ENCODE measurements at regions not wholly inside any gene's neighbourhood (a gene's known extent, or its start where the extent isn't known, plus 50 kb on each side); places are given as distances from the start of the nearest gene placed in this dataset.

GRCh38 chr7:156145996-156146395 is 333.7 kb upstream of the SHH start:
- no peak overlapping the region for H3K27ac Mint-ChIP-seq
- H3K4me1 Mint-ChIP-seq, result no peaks in the 10 kb centered on the region
- no peak overlapping the region for H3K4me3 Mint-ChIP-seq
- no peaks in the 10 kb centered on the region for H3K9me3 Mint-ChIP-seq
- H3K36me3 Mint-ChIP-seq (ENCODE audit: low read depth), result no peaks in the 10 kb centered on the region
- peaks cover 14% of the 10 kb centered on the region for H3K27me3 Mint-ChIP-seq
- ATAC-seq (replicated peaks), result no peak

DNA sequence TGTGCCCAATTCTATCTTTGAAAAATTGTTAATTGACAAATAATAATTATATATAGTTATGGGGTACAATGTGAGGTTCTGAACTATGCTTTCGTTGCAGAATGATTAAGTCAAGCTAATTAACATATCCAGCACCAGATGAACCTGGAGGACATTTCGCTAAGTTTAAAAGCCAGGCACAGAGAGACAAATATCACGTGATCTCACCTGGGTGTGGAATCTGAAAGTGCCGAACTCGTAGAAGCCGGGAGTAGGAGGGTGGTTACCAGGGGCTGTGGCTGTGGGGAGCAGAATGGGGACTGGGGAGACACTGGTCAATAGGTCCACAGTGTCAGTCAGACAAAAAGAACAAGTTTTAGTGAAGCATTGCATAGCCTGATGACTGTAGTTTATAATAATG is 332.9 kb upstream of the SHH start:
- ATAC-seq (replicated peaks), result no peak
- Mint-ChIP-seq H3K4me3 (no peak overlapping the region), H3K27ac (no peak overlapping the region), H3K9me3 (no peaks in the 10 kb centered on the region), H3K36me3 (ENCODE audit: low read depth) (no peaks in the 10 kb centered on the region), H3K27me3 (peaks cover 17% of the 10 kb centered on the region), H3K4me1 (no peaks in the 10 kb centered on the region)

DNA sequence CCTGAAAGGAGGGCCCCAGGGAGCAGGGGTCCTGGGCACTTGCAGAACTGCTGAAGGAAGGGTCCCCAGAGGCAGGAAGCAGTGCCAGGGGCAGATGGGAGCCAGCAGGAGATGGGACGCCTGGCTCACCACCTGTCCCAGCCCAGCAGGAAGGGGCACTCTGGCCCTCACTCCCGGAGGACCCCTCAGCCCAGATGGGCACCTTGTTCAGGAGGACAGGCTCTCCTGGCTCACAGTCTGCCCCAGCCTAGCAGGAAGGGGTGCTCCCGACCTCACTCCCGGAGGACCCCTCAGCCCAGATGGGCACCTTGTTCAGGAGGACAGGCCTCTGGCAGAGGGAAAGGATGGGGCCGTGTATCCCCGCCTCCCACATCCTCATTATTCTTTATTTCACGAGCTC is 331.4 kb upstream of the SHH start:
- no peaks in the 10 kb centered on the region for H3K4me1 Mint-ChIP-seq

DNA sequence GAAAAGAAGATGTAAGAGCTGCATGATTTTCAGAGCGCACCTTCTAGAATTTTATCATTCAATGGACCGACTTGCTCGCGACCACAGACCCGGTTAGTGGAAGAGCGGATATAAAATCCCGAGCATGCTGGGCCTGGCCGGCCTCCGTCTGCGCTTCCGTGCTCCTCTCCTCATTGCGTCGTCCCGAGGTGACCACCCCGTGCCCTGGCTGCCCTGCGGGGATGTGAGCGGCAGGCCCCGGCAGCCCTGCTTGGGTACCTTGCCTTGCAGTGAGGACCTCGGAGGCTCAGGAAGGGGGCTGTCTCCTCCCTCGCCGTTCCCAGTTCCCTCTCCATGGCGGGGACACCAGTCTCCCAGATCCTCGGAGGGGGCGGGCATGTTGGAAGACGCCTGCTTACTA is 330.9 kb upstream of the SHH start:
- H3K4me3 Mint-ChIP-seq, result no peak overlapping the region
- peaks cover 18% of the 10 kb centered on the region for H3K27me3 Mint-ChIP-seq
- H3K27ac Mint-ChIP-seq, result no peak overlapping the region
- no peaks in the 10 kb centered on the region for H3K4me1 Mint-ChIP-seq
- no peak for ATAC-seq (replicated peaks)
- no peaks in the 10 kb centered on the region for H3K9me3 Mint-ChIP-seq
- H3K36me3 Mint-ChIP-seq (ENCODE audit: low read depth), result no peaks in the 10 kb centered on the region

More for the DNA sequence above, 331.4 kb upstream of the SHH start:
- Mint-ChIP-seq H3K9me3 (no peaks in the 10 kb centered on the region), H3K36me3 (ENCODE audit: low read depth) (no peaks in the 10 kb centered on the region), H3K27me3 (peaks cover 18% of the 10 kb centered on the region), H3K4me3 (no peak overlapping the region), H3K27ac (no peak overlapping the region)
- no peak for ATAC-seq (replicated peaks)

GRCh38 chr7:156141941-156142340 is 329.7 kb upstream of the SHH start:
- H3K27me3 Mint-ChIP-seq, result peaks cover 18% of the 10 kb centered on the region
- H3K27ac Mint-ChIP-seq, result no peak overlapping the region
- ATAC-seq (replicated peaks), result no peak

DNA sequence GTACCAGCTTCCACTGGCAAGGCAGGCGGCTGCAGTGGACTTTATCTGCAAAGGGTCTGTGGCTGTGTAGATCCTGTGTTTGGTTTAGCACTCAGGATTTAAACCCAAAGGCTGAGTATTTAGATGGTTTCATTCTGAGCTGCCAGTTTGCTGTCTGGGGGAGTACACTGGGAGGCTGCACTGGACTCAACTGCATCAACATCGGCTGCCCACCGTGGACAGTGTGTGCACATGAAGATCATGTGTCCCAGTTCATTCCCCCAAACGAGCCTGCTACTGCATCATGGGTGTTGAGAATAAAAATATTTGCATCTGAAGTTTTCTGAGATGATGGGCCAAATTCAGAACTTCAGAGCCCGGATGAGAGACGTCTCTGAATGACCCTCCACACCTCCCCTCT is 328.6 kb upstream of the SHH start:
- H3K27ac Mint-ChIP-seq, result no peak overlapping the region
- H3K36me3 Mint-ChIP-seq (ENCODE audit: low read depth), result no peaks in the 10 kb centered on the region
- no peak overlapping the region for H3K4me3 Mint-ChIP-seq
- ATAC-seq (replicated peaks), result no peak
- H3K27me3 Mint-ChIP-seq, result peaks cover 20% of the 10 kb centered on the region
- no peaks in the 10 kb centered on the region for H3K9me3 Mint-ChIP-seq
- no peaks in the 10 kb centered on the region for H3K4me1 Mint-ChIP-seq

More at GRCh38 chr7:156141941-156142340, 329.7 kb upstream of the SHH start:
- Mint-ChIP-seq H3K9me3 (no peaks in the 10 kb centered on the region), H3K36me3 (ENCODE audit: low read depth) (no peaks in the 10 kb centered on the region), H3K4me1 (no peaks in the 10 kb centered on the region), H3K4me3 (no peak overlapping the region)

- no peaks in the 10 kb centered on the region for H3K9me3 Mint-ChIP-seq
- no peak overlapping the region for H3K27ac Mint-ChIP-seq
- H3K4me3 Mint-ChIP-seq, result no peak overlapping the region
- H3K27me3 Mint-ChIP-seq, result peaks cover 24% of the 10 kb centered on the region
- H3K4me1 Mint-ChIP-seq, result no peaks in the 10 kb centered on the region
- no peaks in the 10 kb centered on the region for H3K36me3 Mint-ChIP-seq (ENCODE audit: low read depth)
- ATAC-seq (replicated peaks), result no peak
Observed at GRCh38 chr7:156140447-156140846, 328.2 kb upstream of the SHH start.

DNA sequence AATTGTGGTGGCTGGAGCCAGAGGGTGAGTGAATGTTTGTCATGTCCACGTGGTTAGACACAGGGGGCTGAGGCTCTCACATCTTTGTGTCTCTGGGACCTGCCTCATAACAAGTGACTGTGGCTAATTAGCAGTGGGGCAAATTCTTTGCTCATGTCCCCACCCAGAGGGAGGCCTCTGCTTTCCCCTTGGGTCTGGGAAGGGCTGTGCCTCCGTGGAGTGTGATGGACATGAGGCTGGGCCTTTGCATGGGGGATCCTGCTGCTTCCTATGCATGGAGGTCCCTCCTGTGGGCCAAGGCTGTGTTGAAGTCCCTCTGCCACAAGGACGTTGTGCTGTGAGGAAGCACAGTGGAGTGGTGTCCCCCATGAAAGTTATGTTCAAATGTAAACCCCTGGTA is 327.4 kb upstream of the SHH start:
- H3K4me3 Mint-ChIP-seq, result no peak overlapping the region
- H3K4me1 Mint-ChIP-seq, result no peaks in the 10 kb centered on the region
- no peaks in the 10 kb centered on the region for H3K9me3 Mint-ChIP-seq
- no peak overlapping the region for H3K27ac Mint-ChIP-seq
- no peaks in the 10 kb centered on the region for H3K36me3 Mint-ChIP-seq (ENCODE audit: low read depth)
- ATAC-seq (replicated peaks), result no peak
- H3K27me3 Mint-ChIP-seq, result peaks cover 20% of the 10 kb centered on the region

DNA sequence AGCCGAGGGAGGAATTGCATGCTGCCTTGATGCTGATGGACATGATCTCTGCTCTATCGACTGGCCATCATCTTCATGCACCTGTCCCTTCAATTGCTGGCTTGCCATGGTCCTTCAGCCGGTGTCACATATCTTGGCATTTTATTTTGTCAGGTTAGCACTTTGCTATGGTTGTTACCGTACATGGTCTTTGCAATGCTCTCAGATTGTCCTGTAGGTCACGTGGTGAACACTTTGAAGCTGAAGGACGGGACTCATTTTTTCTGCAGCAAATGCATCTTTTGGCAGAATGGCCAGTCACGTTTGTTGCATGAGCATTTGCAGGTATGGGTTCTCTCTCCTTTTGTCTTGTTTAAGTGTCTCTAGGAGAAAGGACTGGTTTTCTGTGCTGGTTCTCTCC is 326.8 kb upstream of the SHH start:
- Mint-ChIP-seq H3K4me3 (no peak overlapping the region), H3K4me1 (no peaks in the 10 kb centered on the region), H3K9me3 (no peaks in the 10 kb centered on the region), H3K36me3 (ENCODE audit: low read depth) (no peaks in the 10 kb centered on the region), H3K27me3 (peaks cover 18% of the 10 kb centered on the region), H3K27ac (no peak overlapping the region)
- no peak for ATAC-seq (replicated peaks)

DNA sequence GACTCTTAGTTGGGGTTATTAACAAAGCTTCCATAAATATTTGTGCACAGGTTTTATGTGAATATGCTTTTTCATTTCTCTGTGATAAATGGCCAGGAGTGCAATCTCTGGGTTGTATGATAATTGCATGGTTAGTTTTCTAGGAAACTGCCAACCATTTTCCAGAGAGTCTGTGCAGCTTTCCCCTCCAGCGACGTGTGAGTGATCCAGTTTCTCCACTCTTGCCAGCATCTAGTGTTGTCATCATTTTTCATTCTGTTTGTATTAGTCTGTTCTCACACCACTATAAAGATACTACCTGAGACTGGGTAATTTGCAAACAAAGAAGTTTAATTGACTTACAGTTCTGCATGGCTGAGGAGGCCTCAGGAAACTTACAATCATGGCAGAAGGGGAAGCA is 319.6 kb upstream of the SHH start:
- ATAC-seq (replicated peaks), result no peak
- peaks cover 7% of the 10 kb centered on the region for H3K27me3 Mint-ChIP-seq
- no peaks in the 10 kb centered on the region for H3K36me3 Mint-ChIP-seq (ENCODE audit: low read depth)
- H3K9me3 Mint-ChIP-seq, result no peaks in the 10 kb centered on the region
- no peak overlapping the region for H3K27ac Mint-ChIP-seq
- H3K4me1 Mint-ChIP-seq, result no peaks in the 10 kb centered on the region
- no peak overlapping the region for H3K4me3 Mint-ChIP-seq

DNA sequence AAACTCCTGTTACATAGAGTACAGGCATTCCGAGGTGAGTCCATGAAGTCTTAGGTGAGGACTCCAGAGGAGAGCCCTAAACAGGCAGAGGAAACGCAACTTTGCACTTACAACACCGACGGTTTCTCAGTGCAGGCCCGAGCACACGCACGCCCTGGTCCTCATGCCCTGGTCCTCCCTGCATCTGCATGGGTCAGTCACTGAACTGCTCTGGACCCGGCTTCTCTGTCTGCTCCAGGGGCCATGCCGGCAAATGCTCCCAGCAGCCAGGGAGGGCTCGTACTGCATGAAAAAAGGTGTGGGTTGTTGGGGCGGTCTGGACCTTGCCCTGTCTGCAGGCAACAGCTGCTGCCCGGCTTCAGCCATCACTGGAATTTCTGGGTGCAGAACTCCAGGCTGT is 317.3 kb upstream of the SHH start:
- ATAC-seq (replicated peaks), result no peak
- no peak overlapping the region for H3K27ac Mint-ChIP-seq
- no peaks in the 10 kb centered on the region for H3K4me1 Mint-ChIP-seq
- no peak overlapping the region for H3K4me3 Mint-ChIP-seq
- no peaks in the 10 kb centered on the region for H3K27me3 Mint-ChIP-seq
- H3K36me3 Mint-ChIP-seq (ENCODE audit: low read depth), result no peaks in the 10 kb centered on the region
- no peaks in the 10 kb centered on the region for H3K9me3 Mint-ChIP-seq

DNA sequence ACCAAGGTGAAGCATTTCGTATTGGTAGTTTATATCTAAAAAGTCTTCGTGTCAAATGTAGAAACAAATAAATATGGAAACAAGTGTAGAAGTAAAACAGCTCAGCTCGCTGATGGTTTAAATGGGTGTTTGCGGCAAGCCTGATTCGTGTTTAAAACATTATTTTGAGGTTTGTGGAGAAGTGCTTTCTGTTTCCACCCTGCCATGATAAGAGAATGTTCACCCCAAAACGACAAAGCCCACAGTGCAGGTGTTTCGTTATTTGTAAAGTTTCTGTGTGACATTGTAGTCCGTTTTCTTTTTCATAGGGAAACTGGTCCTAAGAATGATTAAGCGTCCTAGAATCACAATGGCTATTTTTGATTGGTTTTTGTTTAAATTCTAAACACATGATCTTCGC is 316.2 kb upstream of the SHH start:
- Mint-ChIP-seq H3K27ac (no peak overlapping the region), H3K4me3 (no peak overlapping the region), H3K27me3 (no peaks in the 10 kb centered on the region), H3K9me3 (no peaks in the 10 kb centered on the region), H3K36me3 (ENCODE audit: low read depth) (no peaks in the 10 kb centered on the region), H3K4me1 (no peaks in the 10 kb centered on the region)
- ATAC-seq (replicated peaks), result no peak

DNA sequence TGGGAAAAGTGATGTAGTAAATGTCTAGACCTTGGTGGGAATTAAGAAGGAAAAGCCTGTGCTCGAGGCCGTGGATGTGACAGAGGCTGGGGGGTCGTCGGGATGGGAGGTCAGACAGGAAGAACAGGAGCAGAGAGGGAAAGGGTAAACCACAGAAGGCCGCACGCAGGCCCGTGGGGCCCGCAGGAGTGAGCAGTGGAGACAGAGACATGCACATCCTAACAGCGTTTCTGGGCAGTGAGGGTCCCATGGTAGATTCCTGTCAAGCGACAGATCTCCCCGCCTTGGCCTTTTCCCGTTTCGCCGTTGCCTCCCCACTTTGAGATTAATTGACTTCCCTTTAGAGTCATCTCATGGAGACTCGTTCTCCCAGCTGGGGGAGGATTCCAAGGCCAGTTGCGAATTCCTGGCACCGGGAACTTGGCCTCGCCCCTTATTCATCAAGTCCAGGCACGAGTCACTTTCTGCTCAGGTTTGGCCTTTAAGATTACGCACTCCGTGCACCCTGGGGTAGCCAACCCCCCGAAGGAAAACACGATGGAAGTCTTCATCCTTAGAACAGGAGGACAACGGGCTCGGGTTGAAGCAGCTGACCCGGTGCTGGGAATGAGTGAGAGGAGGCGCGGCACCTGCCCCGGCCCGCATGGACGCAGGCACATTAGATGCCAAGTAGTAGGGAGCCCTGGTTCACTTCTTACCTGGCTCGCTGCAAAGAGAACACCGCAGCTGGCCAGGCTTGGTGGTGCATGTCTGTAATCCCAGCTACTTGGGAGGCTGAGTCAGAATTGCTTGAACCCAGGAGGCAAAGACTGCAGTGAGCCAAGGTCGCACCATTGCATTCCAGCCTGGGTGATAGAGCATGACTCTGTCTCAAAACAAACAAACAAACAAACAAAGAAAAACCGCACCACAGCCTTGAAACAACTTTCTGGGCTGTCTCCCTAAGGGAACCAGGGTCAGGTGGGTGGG is 315.2 kb upstream of the SHH start:
- H3K36me3 Mint-ChIP-seq (ENCODE audit: low read depth), result no peaks in the 10 kb centered on the region
- no peaks in the 10 kb centered on the region for H3K9me3 Mint-ChIP-seq
- no peaks in the 10 kb centered on the region for H3K27me3 Mint-ChIP-seq
- no peak overlapping the region for H3K27ac Mint-ChIP-seq
- H3K4me1 Mint-ChIP-seq, result no peaks in the 10 kb centered on the region
- no peak overlapping the region for H3K4me3 Mint-ChIP-seq
- no peak for ATAC-seq (replicated peaks)

DNA sequence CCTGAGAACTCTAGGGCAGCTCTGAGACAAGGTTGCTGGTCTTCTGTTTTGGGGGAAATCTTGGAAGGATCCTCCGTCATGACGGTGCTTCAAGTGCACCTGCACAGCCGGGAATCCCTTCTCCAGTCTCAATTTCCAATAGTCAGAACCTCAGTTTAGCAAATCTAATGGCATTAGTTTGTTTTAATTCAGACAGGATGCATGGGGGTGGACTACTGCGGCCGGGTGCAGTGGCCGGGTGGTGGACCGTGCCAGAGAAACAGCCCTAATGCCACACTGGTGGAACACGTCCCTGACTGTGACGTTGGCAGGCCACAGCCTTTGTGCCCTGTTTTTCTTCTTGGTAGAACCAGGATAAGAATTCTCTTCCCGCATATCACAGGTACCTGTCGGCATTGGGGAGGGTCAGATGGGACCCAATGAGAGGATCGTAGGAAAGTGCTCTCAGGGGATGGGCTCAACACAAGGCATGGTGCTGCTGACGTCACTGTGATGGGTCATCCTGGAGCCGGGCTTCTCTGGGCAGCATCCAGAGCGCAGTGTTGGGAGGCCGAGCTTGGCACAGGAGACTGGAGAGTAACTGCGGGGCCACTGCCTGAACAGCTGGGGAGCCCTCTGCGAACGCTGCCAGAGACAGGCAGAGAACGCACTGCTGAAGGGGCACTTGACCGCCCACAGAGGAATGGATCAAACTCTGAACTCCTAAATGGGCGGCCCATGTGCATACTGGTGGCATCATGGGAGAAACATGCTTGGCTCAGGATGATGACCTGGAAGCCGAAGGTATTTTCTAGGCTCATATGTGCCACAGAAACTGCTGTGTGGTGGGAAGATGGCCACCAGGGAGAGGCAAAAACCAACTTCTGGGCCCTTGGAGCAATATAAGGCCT is 313.8 kb upstream of the SHH start:
- Mint-ChIP-seq H3K4me3 (no peak overlapping the region), H3K27me3 (no peaks in the 10 kb centered on the region), H3K4me1 (no peaks in the 10 kb centered on the region), H3K36me3 (ENCODE audit: low read depth) (no peaks in the 10 kb centered on the region), H3K27ac (no peak overlapping the region), H3K9me3 (no peaks in the 10 kb centered on the region)
- no peak for ATAC-seq (replicated peaks)

DNA sequence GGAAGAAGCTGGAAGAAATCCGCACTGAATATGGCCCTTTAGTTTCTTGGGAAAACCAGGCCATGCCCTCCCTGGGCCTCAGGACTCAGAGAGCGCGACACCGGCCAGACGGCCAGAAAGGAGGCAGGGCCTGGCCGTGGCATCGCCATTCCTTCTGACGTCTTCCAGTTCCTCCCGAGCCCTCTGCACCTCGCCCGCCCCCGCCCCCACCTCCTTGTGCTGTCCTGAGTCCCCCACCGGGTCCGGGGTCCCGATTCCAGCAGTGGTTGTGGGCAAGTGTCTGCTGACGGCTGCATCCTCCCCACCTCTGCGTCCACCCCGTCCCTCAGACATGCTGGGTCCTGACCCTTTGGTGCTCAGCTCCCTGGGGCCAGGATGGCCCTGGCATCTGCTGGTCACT is 312.1 kb upstream of the SHH start:
- no peak for ATAC-seq (replicated peaks)
- Mint-ChIP-seq H3K27me3 (no peaks in the 10 kb centered on the region), H3K27ac (no peak overlapping the region), H3K4me3 (no peak overlapping the region), H3K4me1 (no peaks in the 10 kb centered on the region), H3K36me3 (ENCODE audit: low read depth) (no peaks in the 10 kb centered on the region), H3K9me3 (no peaks in the 10 kb centered on the region)

Data from activated T-helper 17 cell treated with anti-CD3 and anti-CD28 coated beads, Interleukin-2, amount 50 U/mL, for 72 hours (primary cell).